C4-2B (cell line): ENCODE measurements at regions not wholly inside any gene's neighbourhood (a gene's known extent, or its start where the extent isn't known, plus 50 kb on each side); places are given as distances from the start of the nearest gene placed in this dataset.

Source experiments
- ZFX ChIP-seq: fragments of 450-650 bp; IDR thresholded peaks from 2 replicates; pipeline ENCODE4 v1.6.1; 2017
- TF ChIP-seq, protein P1 (sequence below): fragments of 450-650 bp; conservative IDR thresholded peaks from 2 replicates; pipeline ENCODE4 v1.5.1; 2017; ENCODE audit warnings: mild to moderate bottlenecking

DNA sequence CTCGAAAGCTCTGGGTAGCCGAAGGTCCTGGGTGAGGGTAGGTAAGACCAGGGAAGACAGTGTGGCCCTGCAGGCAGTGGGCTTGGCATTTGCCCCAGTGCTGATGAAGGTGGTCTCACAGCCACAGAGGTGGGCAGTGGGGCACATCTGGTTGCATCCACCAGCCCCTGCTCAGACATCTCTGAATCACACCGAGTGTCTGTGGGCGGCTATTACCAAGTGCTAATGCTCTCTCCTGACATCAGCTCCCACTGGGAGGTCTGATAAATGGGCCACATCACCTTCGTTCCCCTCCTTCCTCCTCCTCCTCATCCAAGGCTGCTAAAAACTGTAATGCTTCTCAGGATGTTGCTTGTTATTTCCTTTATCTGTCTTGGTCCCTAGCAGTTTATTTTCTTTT lies 330.9 kb upstream of the COBL start:
- TF ChIP-seq, protein P1, sequence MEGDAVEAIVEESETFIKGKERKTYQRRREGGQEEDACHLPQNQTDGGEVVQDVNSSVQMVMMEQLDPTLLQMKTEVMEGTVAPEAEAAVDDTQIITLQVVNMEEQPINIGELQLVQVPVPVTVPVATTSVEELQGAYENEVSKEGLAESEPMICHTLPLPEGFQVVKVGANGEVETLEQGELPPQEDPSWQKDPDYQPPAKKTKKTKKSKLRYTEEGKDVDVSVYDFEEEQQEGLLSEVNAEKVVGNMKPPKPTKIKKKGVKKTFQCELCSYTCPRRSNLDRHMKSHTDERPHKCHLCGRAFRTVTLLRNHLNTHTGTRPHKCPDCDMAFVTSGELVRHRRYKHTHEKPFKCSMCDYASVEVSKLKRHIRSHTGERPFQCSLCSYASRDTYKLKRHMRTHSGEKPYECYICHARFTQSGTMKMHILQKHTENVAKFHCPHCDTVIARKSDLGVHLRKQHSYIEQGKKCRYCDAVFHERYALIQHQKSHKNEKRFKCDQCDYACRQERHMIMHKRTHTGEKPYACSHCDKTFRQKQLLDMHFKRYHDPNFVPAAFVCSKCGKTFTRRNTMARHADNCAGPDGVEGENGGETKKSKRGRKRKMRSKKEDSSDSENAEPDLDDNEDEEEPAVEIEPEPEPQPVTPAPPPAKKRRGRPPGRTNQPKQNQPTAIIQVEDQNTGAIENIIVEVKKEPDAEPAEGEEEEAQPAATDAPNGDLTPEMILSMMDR = no peak
- TF ChIP-seq ZFX = no peak
